ENCODE measurements at regions not wholly inside any gene's neighbourhood (a gene's known extent, or its start where the extent isn't known, plus 50 kb on each side); places are given as distances from the start of the nearest gene placed in this dataset.

GRCh38 chr2:176612036-176612435, 342.8 kb downstream of the MTX2 start:
- H3K36me3 ChIP-seq = no peaks in the 10 kb centered on the region
- 96% methylated on average over 4 of the region's 4 CpGs for WGBS, 2 donors
- intact Hi-C loops (cut with DNase I) = no loop called here
- H3K4me1 ChIP-seq = peaks cover 4 to 22% (median 8%) of the 10 kb centered on the region in 9 donors
- H3K9me3 ChIP-seq = no peaks in the 10 kb centered on the region
- TF ChIP-seq CTCF (IDR thresholded peaks at IDR 0.05) = no peak
- DNase-seq (no peak), ATAC-seq (no peak)
- no peak overlapping the region for H3K27ac ChIP-seq
- H3K4me3 ChIP-seq = no peak overlapping the region
- peaks cover 0 to 11% (median 4%) of the 10 kb centered on the region in 7 donors for H3K27me3 ChIP-seq

- H3K4me3 ChIP-seq = no peak overlapping the region
- no peak for TF ChIP-seq CTCF (IDR thresholded peaks at IDR 0.05)
- H3K9me3 ChIP-seq = no peaks in the 10 kb centered on the region
- H3K27me3 ChIP-seq = peaks cover 0 to 13% (median 4%) of the 10 kb centered on the region in 7 donors
- no peak for ATAC-seq
- intact Hi-C loops (cut with DNase I) = no loop called here
- DNase-seq = no peak
- WGBS, 2 donors = 19 to 32% methylated on average over 3 of the region's 3 CpGs
- no peak overlapping the region for H3K27ac ChIP-seq
- peaks cover 4 to 22% (median 8%) of the 10 kb centered on the region in 9 donors for H3K4me1 ChIP-seq
- H3K36me3 ChIP-seq = no peaks in the 10 kb centered on the region
Observed at GRCh38 chr2:176612736-176613135, 343.5 kb downstream of the MTX2 start.

- H3K36me3 ChIP-seq = no peaks in the 10 kb centered on the region
- H3K9me3 ChIP-seq = no peaks in the 10 kb centered on the region
- TF ChIP-seq CTCF (IDR thresholded peaks at IDR 0.05) = no peak
- peaks cover 0 to 10% (median 5%) of the 10 kb centered on the region in 7 donors for H3K27me3 ChIP-seq
- H3K27ac ChIP-seq = no peak overlapping the region
- DNase-seq (no peak), ATAC-seq (no peak)
- 21 to 29% methylated on average over 3 of the region's 3 CpGs for WGBS, 2 donors
- intact Hi-C loops (cut with DNase I) = no loop called here
- H3K4me1 ChIP-seq = peaks cover 4 to 22% (median 8%) of the 10 kb centered on the region in 9 donors
- no peak overlapping the region for H3K4me3 ChIP-seq
Observed at GRCh38 chr2:176613323-176613987, 344.2 kb downstream of the MTX2 start.

GRCh38 chr2:176614049-176614448, 344.8 kb downstream of the MTX2 start:
- no peak for TF ChIP-seq CTCF (IDR thresholded peaks at IDR 0.05)
- intact Hi-C loops (cut with DNase I) = no loop called here
- Histone ChIP-seq H3K27ac (no peak overlapping the region), H3K9me3 (no peaks in the 10 kb centered on the region), H3K36me3 (no peaks in the 10 kb centered on the region), H3K27me3 (peaks cover 0 to 10% (median 5%) of the 10 kb centered on the region in 7 donors), H3K4me1 (peaks cover 4 to 22% (median 8%) of the 10 kb centered on the region in 9 donors), H3K4me3 (no peak overlapping the region)
- WGBS, 2 donors = 52 to 64% methylated on average over 2 of the region's 2 CpGs
- DNase-seq (no peak), ATAC-seq (no peak)

All from heart right ventricle (tissue), 16 donors.